PC-9 (cell line): ENCODE measurements at regions not wholly inside any gene's neighbourhood (a gene's known extent, or its start where the extent isn't known, plus 50 kb on each side); places are given as distances from the start of the nearest gene placed in this dataset.

Source experiments
- BruUV-seq: library from RNA; stranded (reverse); fragments of 400-500 nt; replicated peaks from 2 replicates; lab custom pipeline; 2021; lab: Mats Ljungman, UMichigan
- CTCF ChIA-PET: fragments of 300-600 bp; sonication (Branson Sonifier 250); formaldehyde crosslinking; loops from one replicate; lab custom pipeline; 2022; ENCODE audit warnings: antibody characterized with exemption; lab: Charles Lee
- POLR2A ChIA-PET: fragments of 300-600 bp; sonication (Branson Sonifier 250); formaldehyde crosslinking; loops from one replicate; lab custom pipeline; 2022; ENCODE audit warnings: antibody characterized with exemption; ENCODE audit not compliant: unreplicated experiment; lab: Charles Lee
- DNase-seq, 2 experiments: peaks; one replicate each; pipeline versions ENCODE4 v3.0.0 to v3.0.0-alpha.2; 2015 to 2022; ENCODE audit warnings: mixed read lengths in 1 of 2
- H2AFZ ChIP-seq: fragments of 200-600 bp; sonication (generic); 2 replicates; pipeline ENCODE4 v1.8.1; 2017; ENCODE audit warnings: antibody characterized with exemption
- H3F3A ChIP-seq: fragments of 200-600 bp; sonication (generic); 2 replicates; pipeline ENCODE4 v1.8.1; 2017; ENCODE audit warnings: antibody characterized with exemption, mild to moderate bottlenecking, low read depth; ENCODE audit not compliant: insufficient read depth
- H3K27ac ChIP-seq: fragments of 200-600 bp; sonication (generic); 2 replicates; pipeline ENCODE4 v1.6.1; 2016; ENCODE audit warnings: mixed run types
- H3K27me3 ChIP-seq: fragments of 200-600 bp; sonication (generic); 2 replicates; pipeline ENCODE4 v1.6.1; 2016; ENCODE audit warnings: low read depth, mixed run types; ENCODE audit not compliant: insufficient read depth
- H3K36me3 ChIP-seq: fragments of 200-600 bp; sonication (generic); 2 replicates; pipeline ENCODE4 v1.6.1; 2016; ENCODE audit warnings: low read depth, mixed run types
- H3K4me1 ChIP-seq: fragments of 200-600 bp; sonication (generic); replicated peaks from 2 replicates; pipeline ENCODE4 v1.6.1; 2016; ENCODE audit warnings: mixed run types; ENCODE audit not compliant: insufficient read depth
- H3K4me2 ChIP-seq: fragments of 200-600 bp; sonication (generic); 2 replicates; pipeline ENCODE4 v1.6.1; 2017; ENCODE audit warnings: mixed run types
- H3K4me3 ChIP-seq: fragments of 200-600 bp; sonication (generic); 2 replicates; pipeline ENCODE4 v1.6.1; 2016; ENCODE audit warnings: mixed run types
- H3K79me2 ChIP-seq: fragments of 200-600 bp; sonication (generic); 2 replicates; pipeline ENCODE4 v1.6.1; 2017; ENCODE audit warnings: low read depth, mixed run types
- H3K9me2 ChIP-seq: fragments of 200-600 bp; sonication (generic); 2 replicates; pipeline ENCODE4 v1.8.1; 2017; ENCODE audit warnings: mild to moderate bottlenecking; ENCODE audit not compliant: insufficient read depth
- H3K9me3 ChIP-seq: fragments of 200-600 bp; sonication (generic); 2 replicates; pipeline ENCODE4 v1.8.1; 2016; ENCODE audit warnings: low read depth; ENCODE audit not compliant: insufficient read depth
- H4K20me1 ChIP-seq: fragments of 200-600 bp; sonication (generic); 2 replicates; pipeline ENCODE4 v1.8.1; 2017; ENCODE audit not compliant: insufficient read depth
- EZH2 ChIP-seq: fragments of 200-600 bp; sonication (generic); IDR thresholded peaks from 2 replicates; pipeline ENCODE4 v1.8.0; 2017; ENCODE audit warnings: antibody characterized with exemption, low read depth
- intact Hi-C: fragments of 100-400 bp; cut with micrococcal nuclease; formaldehyde crosslinking; loops from one replicate; pipeline ENCODE4 v1.10.0; 2022; ENCODE audit not compliant: unreplicated experiment
- TF ChIP-seq, protein P1 (sequence below): fragments of 200-600 bp; sonication (generic); conservative IDR thresholded peaks from 2 replicates; pipeline ENCODE4 v1.6.1; 2017; ENCODE audit warnings: mixed run types, antibody characterized with exemption, mild to moderate bottlenecking, moderate library complexity

DNA sequence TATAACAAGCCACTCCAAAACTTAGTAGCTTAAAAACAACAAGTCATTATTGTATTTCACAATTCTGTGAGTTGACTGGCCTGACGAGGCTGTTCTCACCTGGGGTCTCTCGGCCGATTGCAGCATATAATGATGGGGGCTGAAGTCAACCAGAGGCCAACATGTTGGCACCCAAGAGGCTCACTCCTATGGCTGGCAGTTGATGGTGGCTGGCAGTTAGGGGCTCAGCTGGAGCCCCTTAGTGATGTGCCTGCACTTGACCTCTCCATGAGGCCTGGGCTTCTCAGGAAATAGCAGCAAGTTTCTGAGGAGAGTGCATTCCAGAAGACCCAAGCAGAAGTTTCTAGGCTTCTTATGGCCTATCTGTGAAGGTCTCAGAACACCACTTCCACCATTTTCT, 459.4 kb downstream of the NPHP4 start:
- intact Hi-C loops = no loop called here
- POLR2A ChIA-PET = no interaction called here
- TF ChIP-seq EZH2 = no peak
- TF ChIP-seq, protein P1, sequence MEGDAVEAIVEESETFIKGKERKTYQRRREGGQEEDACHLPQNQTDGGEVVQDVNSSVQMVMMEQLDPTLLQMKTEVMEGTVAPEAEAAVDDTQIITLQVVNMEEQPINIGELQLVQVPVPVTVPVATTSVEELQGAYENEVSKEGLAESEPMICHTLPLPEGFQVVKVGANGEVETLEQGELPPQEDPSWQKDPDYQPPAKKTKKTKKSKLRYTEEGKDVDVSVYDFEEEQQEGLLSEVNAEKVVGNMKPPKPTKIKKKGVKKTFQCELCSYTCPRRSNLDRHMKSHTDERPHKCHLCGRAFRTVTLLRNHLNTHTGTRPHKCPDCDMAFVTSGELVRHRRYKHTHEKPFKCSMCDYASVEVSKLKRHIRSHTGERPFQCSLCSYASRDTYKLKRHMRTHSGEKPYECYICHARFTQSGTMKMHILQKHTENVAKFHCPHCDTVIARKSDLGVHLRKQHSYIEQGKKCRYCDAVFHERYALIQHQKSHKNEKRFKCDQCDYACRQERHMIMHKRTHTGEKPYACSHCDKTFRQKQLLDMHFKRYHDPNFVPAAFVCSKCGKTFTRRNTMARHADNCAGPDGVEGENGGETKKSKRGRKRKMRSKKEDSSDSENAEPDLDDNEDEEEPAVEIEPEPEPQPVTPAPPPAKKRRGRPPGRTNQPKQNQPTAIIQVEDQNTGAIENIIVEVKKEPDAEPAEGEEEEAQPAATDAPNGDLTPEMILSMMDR = no peak

DNA sequence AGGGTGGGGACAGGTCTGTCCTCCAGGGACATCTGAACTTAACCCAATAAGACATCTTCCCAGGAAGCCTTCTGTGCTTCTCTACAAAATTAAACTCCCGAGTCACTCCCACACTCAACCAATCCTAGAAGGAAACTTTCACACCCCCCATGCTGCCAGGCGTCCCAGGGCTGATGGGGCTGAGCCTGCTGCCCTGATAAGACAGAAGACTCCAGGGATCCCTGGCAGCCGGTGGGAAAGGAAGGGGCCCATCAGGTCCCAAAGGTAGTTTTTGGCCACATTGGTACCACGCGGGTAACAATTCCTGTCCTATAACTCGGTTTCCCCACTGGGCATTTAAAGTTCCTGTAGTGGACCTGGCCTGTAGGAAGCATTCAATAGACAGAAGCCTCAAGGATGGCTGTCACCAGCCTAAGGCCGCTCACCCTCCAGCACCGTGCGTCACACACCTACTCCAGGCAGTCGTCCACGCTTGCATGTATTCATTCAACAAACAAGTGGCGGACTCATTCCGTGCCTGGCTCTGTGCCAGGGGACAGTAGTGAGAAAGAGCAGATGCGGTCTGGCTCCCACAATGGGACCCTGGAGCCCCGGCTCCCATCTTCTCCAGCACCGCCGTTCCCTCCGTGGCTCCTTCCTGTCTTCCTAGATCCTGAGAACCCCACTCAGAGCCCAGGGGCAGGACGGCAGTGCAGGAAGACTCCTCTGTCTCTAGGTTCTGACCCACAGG, 465.2 kb downstream of the NPHP4 start:
- Histone ChIP-seq H3K4me2 (no peak overlapping the region), H2AFZ (no peak overlapping the region), H3K4me1 (no peaks in the 10 kb centered on the region), H3F3A (no peaks in the 10 kb centered on the region), H3K36me3 (no peaks in the 10 kb centered on the region), H3K9me2 (no peaks in the 10 kb centered on the region), H3K4me3 (no peak overlapping the region), H3K79me2 (no peaks in the 10 kb centered on the region), H3K27ac (no peak overlapping the region), H3K27me3 (peaks cover 23% of the 10 kb centered on the region), H4K20me1 (no peaks in the 10 kb centered on the region), H3K9me3 (no peaks in the 10 kb centered on the region)
- POLR2A ChIA-PET = no interaction called here
- no TSS peak for BruUV-seq
- TF ChIP-seq, protein P1 = no peak
- no peak for TF ChIP-seq EZH2
- CTCF ChIA-PET = no interaction called here
- intact Hi-C loops = no loop called here
- no peak for DNase-seq

More for the DNA sequence above, 459.4 kb downstream of the NPHP4 start:
- no peak for DNase-seq
- H3K4me2 ChIP-seq = no peak overlapping the region
- 0 out of 2 replicates have a peak, but pooled peaks cover 3% of the 10 kb centered on the region for H3K27me3 ChIP-seq
- no peak overlapping the region for H3K27ac ChIP-seq
- no TSS peak for BruUV-seq
- H3K79me2 ChIP-seq = no peaks in the 10 kb centered on the region
- no peaks in the 10 kb centered on the region for H3K9me3 ChIP-seq
- H3K4me3 ChIP-seq = no peak overlapping the region
- CTCF ChIA-PET = no interaction called here
- no peak overlapping the region for H2AFZ ChIP-seq
- H3K36me3 ChIP-seq = no peaks in the 10 kb centered on the region
- H4K20me1 ChIP-seq = no peaks in the 10 kb centered on the region
- H3F3A ChIP-seq = no peaks in the 10 kb centered on the region
- no peaks in the 10 kb centered on the region for H3K9me2 ChIP-seq
- no peaks in the 10 kb centered on the region for H3K4me1 ChIP-seq

DNA sequence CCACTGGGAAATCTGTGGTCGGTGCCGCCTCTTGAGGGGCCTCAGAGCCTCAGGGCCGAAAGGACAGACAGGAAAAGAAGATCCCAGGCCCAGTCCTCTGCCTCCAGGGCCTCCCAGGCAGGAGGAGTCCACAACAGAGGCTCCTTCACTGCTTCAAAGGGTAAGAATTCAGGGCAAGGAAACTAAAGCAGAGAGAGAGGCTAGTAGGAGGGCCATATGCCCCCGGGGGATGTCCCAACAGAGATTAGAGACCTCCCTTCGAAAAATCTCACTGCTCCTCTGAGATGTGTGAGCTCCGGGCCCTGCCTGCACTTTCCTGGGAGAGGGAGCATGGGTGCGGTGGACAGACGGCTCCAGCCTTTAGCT, 465.9 kb downstream of the NPHP4 start:
- no TSS peak for BruUV-seq
- CTCF ChIA-PET = no interaction called here
- Histone ChIP-seq H3K36me3 (no peaks in the 10 kb centered on the region), H3K27ac (no peak overlapping the region), H4K20me1 (no peaks in the 10 kb centered on the region), H3K9me3 (no peaks in the 10 kb centered on the region), H3K79me2 (no peaks in the 10 kb centered on the region), H3K27me3 (peaks cover 23% of the 10 kb centered on the region), H3F3A (no peaks in the 10 kb centered on the region), H2AFZ (no peak overlapping the region), H3K4me1 (no peaks in the 10 kb centered on the region), H3K4me3 (no peak overlapping the region), H3K4me2 (no peak overlapping the region), H3K9me2 (no peaks in the 10 kb centered on the region)
- POLR2A ChIA-PET = no interaction called here
- no peak for DNase-seq
- TF ChIP-seq, protein P1 = no peak
- TF ChIP-seq EZH2 = no peak
- intact Hi-C loops = no loop called here
